Stimulated activated naive B cell treated with anti-CD40 and anti-IgM and Interleukin-4, amounts not matched to agents 10 μg/mL and 1 μg/mL and 100 μg/mL, for 72 hours (primary cell): ENCODE measurements at regions not wholly inside any gene's neighbourhood (a gene's known extent, or its start where the extent isn't known, plus 50 kb on each side); places are given as distances from the start of the nearest gene placed in this dataset.

ENCODE experiments used
- ATAC-seq, 2 donors: fragments of 150-1000 bp; cut with Tn5 transposase; replicated peaks; 2 replicates each; pipeline ENCODE4 v1.10.0; 2021; ENCODE audit warnings: moderate library complexity in 1 of 2
- DNase-seq: peaks from one replicate; pipeline ENCODE4 v3.0.0; 2021
- H3K27ac Mint-ChIP-seq: one replicate; pipeline ENCODE4 v1.8.0; 2022; ENCODE audit warnings: mild to moderate bottlenecking, mixed read lengths
- H3K27me3 Mint-ChIP-seq, 2 donors: one replicate each; pipeline ENCODE4 v1.8.0; 2022; ENCODE audit warnings: mixed read lengths in 2 of 2
- H3K36me3 Mint-ChIP-seq, 2 donors: one replicate each; pipeline ENCODE4 v1.8.0; 2022; ENCODE audit warnings: mixed read lengths in 2 of 2, mild to moderate bottlenecking in 1 of 2
- H3K4me1 Mint-ChIP-seq, 2 donors: one replicate each; pipeline ENCODE4 v1.8.0; 2022; ENCODE audit warnings: mixed read lengths in 2 of 2, mild to moderate bottlenecking in 1 of 2
- H3K4me3 Mint-ChIP-seq, 2 donors: one replicate each; pipeline ENCODE4 v1.8.0; 2022; ENCODE audit warnings: mild to moderate bottlenecking in 2 of 2, mixed read lengths in 2 of 2, moderate library complexity in 1 of 2
- H3K9me3 Mint-ChIP-seq, 2 donors: one replicate each; pipeline ENCODE4 v1.8.0; 2022; ENCODE audit warnings: mixed read lengths in 2 of 2, mild to moderate bottlenecking in 1 of 2

DNA sequence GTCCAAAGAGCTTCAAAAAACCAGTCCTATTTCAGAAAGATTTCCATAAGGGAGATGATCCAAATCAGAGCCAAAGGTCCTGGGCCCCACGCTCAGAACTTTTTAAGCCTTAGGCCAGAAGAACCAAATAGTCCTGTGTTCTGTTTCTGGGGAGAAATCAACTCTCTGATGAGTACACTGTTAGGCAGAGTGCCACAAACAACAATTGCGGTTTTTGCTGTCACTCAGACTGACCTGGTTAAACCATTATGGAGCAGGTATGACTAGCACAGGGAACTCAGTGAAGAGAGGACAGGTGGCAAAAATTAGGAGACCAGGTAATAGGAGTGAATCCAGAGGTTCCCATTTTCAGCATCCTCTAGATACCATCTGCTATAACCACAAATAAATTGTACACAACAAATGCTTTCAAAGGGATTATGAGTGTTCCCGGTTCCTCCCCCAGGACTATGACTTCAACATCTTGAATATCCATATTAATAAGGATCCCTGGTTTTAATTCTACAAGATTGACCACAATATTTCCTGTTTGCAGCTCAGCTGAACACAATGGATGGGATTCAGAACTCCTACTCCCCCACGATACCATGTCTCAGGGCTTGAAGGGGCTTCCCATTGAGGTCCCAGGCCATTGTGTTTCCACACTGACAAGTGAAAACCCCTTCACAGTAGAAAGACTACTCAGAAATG is 52.1 kb upstream of the FREM1 start:
- Mint-ChIP-seq H3K36me3 (no peaks in the 10 kb centered on the region), H3K9me3 (no peaks in the 10 kb centered on the region), H3K27me3 (no peaks in the 10 kb centered on the region), H3K27ac (no peak overlapping the region), H3K4me3 (no peak overlapping the region), H3K4me1 (no peaks in the 10 kb centered on the region)
- DNase-seq (no peak), ATAC-seq (no peak)

DNA sequence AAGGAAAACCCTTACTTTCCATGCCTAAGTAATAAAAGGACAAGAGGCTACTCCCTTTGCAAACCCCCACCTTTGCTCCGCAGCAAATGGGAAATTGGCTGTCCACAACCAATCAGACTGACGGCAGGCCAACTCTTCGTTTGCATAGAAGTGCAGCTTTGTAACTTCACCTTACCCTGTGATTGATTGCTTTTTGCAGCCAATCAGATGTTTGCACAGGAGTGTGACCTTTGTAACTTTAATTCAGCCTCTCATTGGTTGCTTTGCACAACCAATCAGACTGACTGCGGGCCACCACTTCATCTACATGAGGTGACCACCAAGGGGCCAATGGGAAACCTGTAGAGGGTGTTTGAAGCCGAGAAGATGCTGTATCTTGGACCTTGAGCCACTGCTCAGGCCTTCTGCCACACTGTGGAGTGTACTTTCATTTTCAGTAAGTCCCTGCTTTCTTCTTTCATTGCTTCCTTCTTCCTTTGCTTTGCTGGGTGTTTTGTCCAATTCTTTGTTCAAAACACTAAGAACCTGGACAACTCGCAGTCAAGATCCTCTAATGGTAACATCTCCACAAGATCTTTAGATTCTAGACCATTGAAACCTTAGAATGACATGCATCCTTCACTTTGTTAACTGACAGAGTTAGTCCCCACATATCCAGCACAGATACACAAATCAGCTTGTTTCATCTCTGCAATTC is 51.3 kb upstream of the FREM1 start:
- no peak for DNase-seq
- Mint-ChIP-seq H3K36me3 (no peaks in the 10 kb centered on the region), H3K27me3 (no peaks in the 10 kb centered on the region), H3K4me1 (no peaks in the 10 kb centered on the region), H3K27ac (no peak overlapping the region), H3K9me3 (no peaks in the 10 kb centered on the region), H3K4me3 (no peak overlapping the region)
- no peak for ATAC-seq

GRCh38 chr9:14960881-14961280 is 50.7 kb upstream of the FREM1 start:
- Mint-ChIP-seq H3K9me3 (no peaks in the 10 kb centered on the region), H3K27me3 (no peaks in the 10 kb centered on the region), H3K4me1 (no peaks in the 10 kb centered on the region), H3K4me3 (no peak overlapping the region), H3K36me3 (no peaks in the 10 kb centered on the region), H3K27ac (no peak overlapping the region)
- DNase-seq (no peak), ATAC-seq (no peak)
